KOPT-K1 (cell line): ENCODE measurements at regions not wholly inside any gene's neighbourhood (a gene's known extent, or its start where the extent isn't known, plus 50 kb on each side); places are given as distances from the start of the nearest gene placed in this dataset.

Experiments
- H3K27ac ChIP-seq: fragments of 200-600 bp; sonication (generic); 2 replicates; pipeline ENCODE4 v1.5.1; 2016; ENCODE audit warnings: antibody characterized with exemption, mild to moderate bottlenecking, low read depth, low read length; ENCODE audit not compliant: poor library complexity, severe bottlenecking
- H3K36me3 ChIP-seq: fragments of 200-600 bp; sonication (generic); 2 replicates; pipeline ENCODE4 v1.5.1; 2017; ENCODE audit warnings: antibody characterized with exemption, mild to moderate bottlenecking, low read length, moderate library complexity; ENCODE audit not compliant: insufficient read depth
- H3K9me3 ChIP-seq: fragments of 200-600 bp; sonication (generic); 2 replicates; pipeline ENCODE4 v1.5.1; 2017; ENCODE audit warnings: antibody characterized with exemption, low read length, mild to moderate bottlenecking; ENCODE audit not compliant: insufficient read depth, poor library complexity, severe bottlenecking

GRCh38 chr20:60869087-60869486, 383.0 kb upstream of the CDH4 start:
- H3K27ac ChIP-seq, result no peak overlapping the region
- no peaks in the 10 kb centered on the region for H3K36me3 ChIP-seq
- no peaks in the 10 kb centered on the region for H3K9me3 ChIP-seq

- Histone ChIP-seq H3K9me3 (no peaks in the 10 kb centered on the region), H3K27ac (no peak overlapping the region), H3K36me3 (no peaks in the 10 kb centered on the region)
These were observed 382.4 kb upstream of the CDH4 start for GRCh38 chr20:60869625-60870024.

- Histone ChIP-seq H3K9me3 (no peaks in the 10 kb centered on the region), H3K27ac (no peak overlapping the region), H3K36me3 (no peaks in the 10 kb centered on the region)
These were observed 382.0 kb upstream of the CDH4 start for GRCh38 chr20:60870040-60870439.

GRCh38 chr20:60872224-60872623, 379.8 kb upstream of the CDH4 start:
- Histone ChIP-seq H3K9me3 (no peaks in the 10 kb centered on the region), H3K27ac (no peak overlapping the region), H3K36me3 (no peaks in the 10 kb centered on the region)

GRCh38 chr20:60877071-60877857, 374.8 kb upstream of the CDH4 start:
- no peak overlapping the region for H3K27ac ChIP-seq
- no peaks in the 10 kb centered on the region for H3K9me3 ChIP-seq

GRCh38 chr20:60882836-60883235, 369.2 kb upstream of the CDH4 start:
- Histone ChIP-seq H3K27ac (no peak overlapping the region), H3K9me3 (no peaks in the 10 kb centered on the region), H3K36me3 (no peaks in the 10 kb centered on the region)

More at GRCh38 chr20:60877071-60877857, 374.8 kb upstream of the CDH4 start:
- H3K36me3 ChIP-seq, result no peaks in the 10 kb centered on the region

GRCh38 chr20:60883496-60883895, 368.6 kb upstream of the CDH4 start:
- Histone ChIP-seq H3K27ac (no peak overlapping the region), H3K36me3 (no peaks in the 10 kb centered on the region), H3K9me3 (no peaks in the 10 kb centered on the region)

GRCh38 chr20:60884277-60884676, 367.8 kb upstream of the CDH4 start:
- Histone ChIP-seq H3K36me3 (no peaks in the 10 kb centered on the region), H3K27ac (no peak overlapping the region), H3K9me3 (no peaks in the 10 kb centered on the region)

- no peak overlapping the region for H3K27ac ChIP-seq
- H3K36me3 ChIP-seq, result no peaks in the 10 kb centered on the region
- no peaks in the 10 kb centered on the region for H3K9me3 ChIP-seq
These were observed 363.3 kb upstream of the CDH4 start for GRCh38 chr20:60888771-60889170.

GRCh38 chr20:60892095-60892813, 359.8 kb upstream of the CDH4 start:
- H3K27ac ChIP-seq, result no peak overlapping the region
- H3K9me3 ChIP-seq, result no peaks in the 10 kb centered on the region
- H3K36me3 ChIP-seq, result no peaks in the 10 kb centered on the region

- H3K27ac ChIP-seq, result no peak overlapping the region
- H3K9me3 ChIP-seq, result no peaks in the 10 kb centered on the region
- H3K36me3 ChIP-seq, result no peaks in the 10 kb centered on the region
These were observed 358.0 kb upstream of the CDH4 start for GRCh38 chr20:60894091-60894490.

GRCh38 chr20:60895363-60896079, 356.5 kb upstream of the CDH4 start:
- H3K27ac ChIP-seq, result no peak overlapping the region

GRCh38 chr20:60897976-60898375, 354.1 kb upstream of the CDH4 start:
- no peak overlapping the region for H3K27ac ChIP-seq
- H3K36me3 ChIP-seq, result no peaks in the 10 kb centered on the region
- peaks cover 11% of the 10 kb centered on the region for H3K9me3 ChIP-seq

More at GRCh38 chr20:60895363-60896079, 356.5 kb upstream of the CDH4 start:
- Histone ChIP-seq H3K36me3 (no peaks in the 10 kb centered on the region), H3K9me3 (no peaks in the 10 kb centered on the region)

GRCh38 chr20:60899320-60899719, 352.7 kb upstream of the CDH4 start:
- Histone ChIP-seq H3K27ac (no peak overlapping the region), H3K9me3 (peaks cover 11% of the 10 kb centered on the region), H3K36me3 (no peaks in the 10 kb centered on the region)

- H3K27ac ChIP-seq, result no peak overlapping the region
- peaks cover 11% of the 10 kb centered on the region for H3K9me3 ChIP-seq
- no peaks in the 10 kb centered on the region for H3K36me3 ChIP-seq
These were observed 351.4 kb upstream of the CDH4 start for GRCh38 chr20:60900618-60901017.
